Endothelial cell of umbilical vein (primary cell): ENCODE measurements at regions not wholly inside any gene's neighbourhood (a gene's known extent, or its start where the extent isn't known, plus 50 kb on each side); places are given as distances from the start of the nearest gene placed in this dataset.

Source experiments
- BruUV-seq: library from RNA; stranded (reverse); fragments of 400-500 nt; replicated peaks from 2 replicates; lab custom pipeline; 2021; lab: Mats Ljungman, UMichigan
- CTCF ChIA-PET: fragments of 300-600, 350-600 bp; sonication (Branson Sonifier 250); formaldehyde crosslinking; loops from one replicate; lab custom pipeline; 2021; ENCODE audit warnings: antibody characterized with exemption, inconsistent platforms; lab: Charles Lee
- POLR2A ChIA-PET: fragments of 300-600, 350-600 bp; sonication (Branson Sonifier 250); formaldehyde crosslinking; loops from one replicate; lab custom pipeline; 2021; ENCODE audit warnings: antibody characterized with exemption, inconsistent platforms; lab: Charles Lee
- DNase-seq: peaks from one replicate; pipeline ENCODE4 v3.0.0-alpha.2; 2011; ENCODE audit warnings: low read depth, low spot score
- FAIRE-seq: peaks from 2 replicates; lab custom pipeline; 2011; peaks lifted over from hg19 to GRCh38; lab: Jason Lieb, UNC
- H2AFZ ChIP-seq: 2 replicates; pipeline ENCODE4 v1.6.0; 2012; ENCODE audit warnings: low read depth, low read length, control low read depth, inconsistent platforms
- H3K27ac ChIP-seq: 2 replicates; pipeline ENCODE4 v1.5.1; 2011; ENCODE audit warnings: low read depth, mild to moderate bottlenecking, control low read depth, low read length, moderate library complexity; ENCODE audit not compliant: insufficient read depth
- H3K27me3 ChIP-seq, 2 experiments: 2 replicates each; pipeline versions ENCODE4 v1.6.0 to v1.6.1; 2011; ENCODE audit warnings: low read length in 2 of 2, mixed read lengths in 1 of 2; ENCODE audit not compliant: control insufficient read depth in 2 of 2, insufficient read depth in 2 of 2
- H3K36me3 ChIP-seq, 2 experiments: 2 replicates in 1 of 2; 3 replicates in 1 of 2; pipeline ENCODE4 v1.5.1; 2011; ENCODE audit warnings: low read length in 2 of 2, mild to moderate bottlenecking in 1 of 2, moderate library complexity in 1 of 2; ENCODE audit not compliant: control insufficient read depth in 2 of 2, insufficient read depth in 2 of 2; ENCODE audit errors: extremely low read depth in 1 of 2
- H3K4me1 ChIP-seq: 3 replicates; pipeline ENCODE4 v1.5.1; 2011; ENCODE audit warnings: mild to moderate bottlenecking, low read length; ENCODE audit not compliant: control insufficient read depth, insufficient read depth; ENCODE audit errors: extremely low read depth
- H3K4me2 ChIP-seq: 2 replicates; pipeline ENCODE4 v1.6.1; 2011; ENCODE audit warnings: low read length, control low read depth, mixed read lengths; ENCODE audit not compliant: insufficient read depth
- H3K4me3 ChIP-seq, 3 experiments: fragments of 200-600 bp in 1 of 3; sonication (generic), shearing (Covaris generic) in 1 of 3; replicated peaks in 1 of 3; 2 replicates each; pipeline ENCODE4 v1.5.1; 2011 to 2016; ENCODE audit warnings: control low read depth in 3 of 3, low read length in 3 of 3, mild to moderate bottlenecking in 2 of 3, inconsistent platforms in 1 of 3, low read depth in 1 of 3, moderate library complexity in 1 of 3; ENCODE audit not compliant: insufficient read depth in 1 of 3
- H3K79me2 ChIP-seq: 2 replicates; pipeline ENCODE4 v1.6.0; 2012; ENCODE audit warnings: low read length, inconsistent platforms; ENCODE audit not compliant: control insufficient read depth, insufficient read depth
- H3K9ac ChIP-seq: replicated peaks from 2 replicates; pipeline ENCODE3; 2011; ENCODE audit warnings: low read length, control low read depth; ENCODE audit not compliant: insufficient read depth; ENCODE audit errors: extremely low read depth
- H3K9me1 ChIP-seq: replicated peaks from 3 replicates; pipeline ENCODE4 v1.6.0; 2011; ENCODE audit warnings: mild to moderate bottlenecking, low read length; ENCODE audit not compliant: control insufficient read depth, insufficient read depth; ENCODE audit errors: extremely low read depth
- H3K9me3 ChIP-seq: replicated peaks from 2 replicates; pipeline ENCODE4 v1.5.1; 2012; ENCODE audit warnings: low read length, inconsistent platforms; ENCODE audit not compliant: control insufficient read depth, insufficient read depth
- H4K20me1 ChIP-seq: replicated peaks from 2 replicates; pipeline ENCODE3; 2011; ENCODE audit warnings: mild to moderate bottlenecking, low read length; ENCODE audit not compliant: control insufficient read depth, insufficient read depth; ENCODE audit errors: extremely low read depth
- FOS ChIP-seq: IDR thresholded peaks from 2 replicates; pipeline ENCODE4 v1.6.1; 2011; ENCODE audit warnings: mild to moderate bottlenecking, low read length, moderate library complexity, borderline replicate concordance; ENCODE audit not compliant: insufficient read depth
- GATA2 ChIP-seq: IDR thresholded peaks from 2 replicates; pipeline ENCODE4 v1.7.0; 2011; ENCODE audit warnings: low read depth, mild to moderate bottlenecking, moderate library complexity, mixed read lengths, low read length; ENCODE audit not compliant: insufficient read length, insufficient read depth
- JUN ChIP-seq: IDR thresholded peaks from 2 replicates; pipeline ENCODE4 v1.6.1; 2011; ENCODE audit warnings: borderline replicate concordance, low read depth; ENCODE audit not compliant: insufficient read length, insufficient read depth
- MYC ChIP-seq: IDR thresholded peaks from one replicate; pipeline ENCODE4 v1.6.1; 2011; ENCODE audit warnings: mild to moderate bottlenecking, low read depth, low read length
- POLR2AphosphoS5 ChIP-seq: IDR thresholded peaks from 2 replicates; pipeline ENCODE4 v1.6.1; 2012; ENCODE audit warnings: low read depth, mild to moderate bottlenecking, control low read depth, low read length, moderate library complexity; ENCODE audit not compliant: insufficient read depth
- dilution Hi-C: fragments of 300-500 bp; cut with MboI; formaldehyde crosslinking; loops from one replicate; pipeline ENCODE4 v1.15.0; 2019; ENCODE audit warnings: low sequenced_read_pairs; ENCODE audit not compliant: extremely low pct_ligation_motif_present
- intact Hi-C: fragments of 100-400 bp; cut with micrococcal nuclease; formaldehyde crosslinking; loops from one replicate; pipeline ENCODE4 v1.10.0; 2022
- TF ChIP-seq, protein P1 (sequence below), 2 donors: IDR thresholded peaks; 1 replicate in 1 of 2; 2 replicates in 1 of 2; pipeline ENCODE4 v1.5.1; 2011; ENCODE audit warnings: low read length in 2 of 2, mild to moderate bottlenecking in 2 of 2, moderate library complexity in 2 of 2, control low read depth in 1 of 2, inconsistent platforms in 1 of 2, low read depth in 1 of 2; ENCODE audit not compliant: insufficient read depth in 1 of 2; ENCODE audit errors: extremely low read depth in 1 of 2

DNA sequence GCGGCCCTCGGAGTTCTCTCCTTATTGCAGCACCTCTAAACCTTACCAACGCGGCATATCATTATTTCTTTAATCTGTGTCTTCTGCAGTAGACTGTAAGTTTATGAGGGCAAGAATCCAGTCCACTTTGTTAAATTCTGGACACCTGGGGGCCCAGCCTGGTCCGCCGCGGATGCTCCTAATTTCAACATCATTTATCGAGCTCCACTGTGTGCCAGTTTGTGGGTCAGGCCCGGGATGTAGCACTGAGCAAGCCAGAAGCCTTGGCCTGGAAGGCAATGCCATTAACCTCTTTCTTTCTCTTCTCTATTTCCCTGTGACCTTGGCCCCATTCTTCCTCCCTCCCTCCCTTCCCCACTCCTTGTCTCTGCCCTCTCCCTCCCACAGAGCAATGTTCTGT lies 70.6 kb upstream of the CACNA1E start:
- Histone ChIP-seq H3K4me1 (no peaks in the 10 kb centered on the region), H3K27me3 (no peaks in the 10 kb centered on the region), H4K20me1 (no peaks in the 10 kb centered on the region), H3K4me3 (no peak overlapping the region), H2AFZ (no peak overlapping the region), H3K9ac (no peak overlapping the region), H3K9me3 (no peaks in the 10 kb centered on the region), H3K36me3 (no peaks in the 10 kb centered on the region), H3K79me2 (no peaks in the 10 kb centered on the region), H3K4me2 (no peak overlapping the region), H3K27ac (no peak overlapping the region), H3K9me1 (no peaks in the 10 kb centered on the region)
- dilution Hi-C loops: loop anchor here (25.0 kb wide), 2 partner anchors 100 to 200 kb away; no protein-coding TSS in a partner anchor
- CTCF ChIA-PET: no interaction called here
- no peak for DNase-seq
- FAIRE-seq: no peak
- BruUV-seq: no TSS peak
- intact Hi-C loops: no loop called here
- POLR2A ChIA-PET: no interaction called here
- TF ChIP-seq GATA2: no peak

GRCh38 chr1:181413195-181413815 lies 70.0 kb upstream of the CACNA1E start:
- intact Hi-C loops: no loop called here

More at GRCh38 chr1:181413195-181413815, 70.0 kb upstream of the CACNA1E start:
- H2AFZ ChIP-seq: no peak overlapping the region
- TF ChIP-seq FOS (no peak), MYC (no peak), POLR2AphosphoS5 (no peak), JUN (no peak)
- TF ChIP-seq, protein P1, sequence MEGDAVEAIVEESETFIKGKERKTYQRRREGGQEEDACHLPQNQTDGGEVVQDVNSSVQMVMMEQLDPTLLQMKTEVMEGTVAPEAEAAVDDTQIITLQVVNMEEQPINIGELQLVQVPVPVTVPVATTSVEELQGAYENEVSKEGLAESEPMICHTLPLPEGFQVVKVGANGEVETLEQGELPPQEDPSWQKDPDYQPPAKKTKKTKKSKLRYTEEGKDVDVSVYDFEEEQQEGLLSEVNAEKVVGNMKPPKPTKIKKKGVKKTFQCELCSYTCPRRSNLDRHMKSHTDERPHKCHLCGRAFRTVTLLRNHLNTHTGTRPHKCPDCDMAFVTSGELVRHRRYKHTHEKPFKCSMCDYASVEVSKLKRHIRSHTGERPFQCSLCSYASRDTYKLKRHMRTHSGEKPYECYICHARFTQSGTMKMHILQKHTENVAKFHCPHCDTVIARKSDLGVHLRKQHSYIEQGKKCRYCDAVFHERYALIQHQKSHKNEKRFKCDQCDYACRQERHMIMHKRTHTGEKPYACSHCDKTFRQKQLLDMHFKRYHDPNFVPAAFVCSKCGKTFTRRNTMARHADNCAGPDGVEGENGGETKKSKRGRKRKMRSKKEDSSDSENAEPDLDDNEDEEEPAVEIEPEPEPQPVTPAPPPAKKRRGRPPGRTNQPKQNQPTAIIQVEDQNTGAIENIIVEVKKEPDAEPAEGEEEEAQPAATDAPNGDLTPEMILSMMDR (IDR thresholded peaks at IDR 0.05; ENCODE audit: extremely low read depth in 1 of 2, insufficient read depth in 1 of 2, low read depth in 1 of 2, low read length in 2 of 2): no peak
- no peaks in the 10 kb centered on the region for H3K27me3 ChIP-seq
- H3K4me2 ChIP-seq: no peak overlapping the region
- no peak overlapping the region for H3K9ac ChIP-seq
- dilution Hi-C loops: loop anchor here (25.0 kb wide), 2 partner anchors 101 to 201 kb away; no protein-coding TSS in a partner anchor
- FAIRE-seq (no peak), DNase-seq (no peak)
- H3K9me1 ChIP-seq: no peaks in the 10 kb centered on the region
- CTCF ChIA-PET: no interaction called here
- no peaks in the 10 kb centered on the region for H4K20me1 ChIP-seq
- H3K4me3 ChIP-seq: no peak overlapping the region
- H3K36me3 ChIP-seq: no peaks in the 10 kb centered on the region
- BruUV-seq: no TSS peak
- POLR2A ChIA-PET: no interaction called here
- H3K27ac ChIP-seq: no peak overlapping the region
- H3K4me1 ChIP-seq: no peaks in the 10 kb centered on the region
- no peaks in the 10 kb centered on the region for H3K9me3 ChIP-seq
- H3K79me2 ChIP-seq: no peaks in the 10 kb centered on the region
